CD14-positive monocyte (primary cell): ENCODE measurements at regions not wholly inside any gene's neighbourhood (a gene's known extent, or its start where the extent isn't known, plus 50 kb on each side); places are given as distances from the start of the nearest gene placed in this dataset.

Experiments
- DNase-seq, 3 donors: peaks; one replicate each; pipeline ENCODE4 v3.0.0-alpha.2; 2011 to 2022
- H2AFZ ChIP-seq: 2 replicates; pipeline ENCODE4 v1.6.0; 2012; ENCODE audit warnings: mild to moderate bottlenecking, low read depth, low read length, inconsistent platforms; ENCODE audit not compliant: insufficient read depth, poor library complexity, severe bottlenecking
- H3K27ac ChIP-seq, 2 donors: 1 replicate in 1 of 2; 2 replicates in 1 of 2; pipeline ENCODE4 v1.5.1; 2012 to 2013; ENCODE audit warnings: low read length in 2 of 2, control low read depth in 1 of 2, inconsistent platforms in 1 of 2, low read depth in 1 of 2, mild to moderate bottlenecking in 1 of 2
- H3K27me3 ChIP-seq, 2 donors: one replicate each; pipeline versions ENCODE4 v1.6.0 to v1.6.1; 2011 to 2013; ENCODE audit warnings: low read length in 2 of 2; ENCODE audit not compliant: control insufficient read depth in 2 of 2, insufficient read depth in 2 of 2
- H3K36me3 ChIP-seq, 2 donors: replicated peaks in 1 of 2; 1 replicate in 1 of 2; 2 replicates in 1 of 2; pipeline versions ENCODE4 v1.5.1 to v1.6.1; 2012 to 2013; ENCODE audit warnings: low read length in 2 of 2, control low read depth in 1 of 2, inconsistent platforms in 1 of 2, mild to moderate bottlenecking in 1 of 2; ENCODE audit not compliant: insufficient read depth in 2 of 2, control insufficient read depth in 1 of 2
- H3K4me1 ChIP-seq, 2 donors: 1 replicate in 1 of 2; 2 replicates in 1 of 2; pipeline versions ENCODE4 v1.5.1 to v1.6.1; 2012 to 2013; ENCODE audit warnings: low read length in 2 of 2, control low read depth in 1 of 2, inconsistent platforms in 1 of 2, mild to moderate bottlenecking in 1 of 2, moderate library complexity in 1 of 2; ENCODE audit not compliant: insufficient read depth in 2 of 2, control insufficient read depth in 1 of 2
- H3K4me2 ChIP-seq: replicated peaks from 2 replicates; pipeline ENCODE3; 2012; ENCODE audit warnings: low read length, moderate library complexity, mild to moderate bottlenecking; ENCODE audit not compliant: poor library complexity, severe bottlenecking; ENCODE audit errors: extremely low read depth
- H3K4me3 ChIP-seq, 3 experiments: fragments of 200-600 bp in 1 of 3; sonication (generic) in 1 of 3; replicated peaks in 1 of 3; 1 replicate in 2 of 3; 2 replicates in 1 of 3; pipeline ENCODE4 v1.5.1; 2011 to 2013; ENCODE audit warnings: low read length in 3 of 3, mild to moderate bottlenecking in 3 of 3, control low read depth in 2 of 3, low read depth in 2 of 3, inconsistent platforms in 1 of 3, moderate library complexity in 1 of 3
- H3K79me2 ChIP-seq: 2 replicates; pipeline ENCODE4 v1.6.0; 2012; ENCODE audit warnings: mild to moderate bottlenecking, control low read depth, inconsistent platforms, low read length, moderate library complexity; ENCODE audit not compliant: insufficient read depth
- H3K9ac ChIP-seq: 2 replicates; pipeline ENCODE4 v1.6.0; 2017; ENCODE audit warnings: low read length, mild to moderate bottlenecking; ENCODE audit not compliant: insufficient read depth, poor library complexity, severe bottlenecking
- H3K9me3 ChIP-seq, 2 donors: replicated peaks in 1 of 2; 1 replicate in 1 of 2; 2 replicates in 1 of 2; pipeline versions ENCODE4 v1.5.1 to v1.6.1; 2012 to 2013; ENCODE audit warnings: low read length in 2 of 2, control low read depth in 1 of 2; ENCODE audit not compliant: control insufficient read depth in 1 of 2, insufficient read depth in 1 of 2
- H4K20me1 ChIP-seq: 2 replicates; pipeline ENCODE4 v1.6.0; 2012; ENCODE audit warnings: mild to moderate bottlenecking, low read length, control low read depth, moderate library complexity; ENCODE audit not compliant: insufficient read depth
- H3K27ac Mint-ChIP-seq, 7 donors: one replicate each; pipeline ENCODE4 v1.8.0; 2020; ENCODE audit warnings: mild to moderate bottlenecking in 7 of 7, mixed read lengths in 7 of 7, moderate library complexity in 6 of 7, inconsistent platforms in 2 of 7
- H3K27me3 Mint-ChIP-seq, 3 donors: one replicate each; pipeline ENCODE4 v1.8.0; 2021 to 2022; ENCODE audit warnings: low read depth in 3 of 3, mild to moderate bottlenecking in 3 of 3, mixed read lengths in 3 of 3, moderate library complexity in 3 of 3, inconsistent platforms in 1 of 3
- H3K36me3 Mint-ChIP-seq, 2 donors: one replicate each; pipeline ENCODE4 v1.8.0; 2020; ENCODE audit warnings: mixed read lengths in 2 of 2, inconsistent platforms in 1 of 2, mild to moderate bottlenecking in 1 of 2
- H3K4me1 Mint-ChIP-seq: one replicate; pipeline ENCODE4 v1.8.0; 2020; ENCODE audit warnings: mild to moderate bottlenecking, mixed read lengths
- H3K4me3 Mint-ChIP-seq, 2 donors: one replicate each; pipeline ENCODE4 v1.8.0; 2020; ENCODE audit warnings: mild to moderate bottlenecking in 2 of 2, mixed read lengths in 2 of 2, moderate library complexity in 1 of 2
- H3K9me3 Mint-ChIP-seq, 7 donors: one replicate each; pipeline ENCODE4 v1.8.0; 2020 to 2022; ENCODE audit warnings: mixed read lengths in 7 of 7, mild to moderate bottlenecking in 6 of 7, moderate library complexity in 6 of 7, inconsistent platforms in 2 of 7
- CTCF ChIP-seq: fragments of 200-600 bp; IDR thresholded peaks from one replicate; pipeline ENCODE4 v1.8.0; 2022; ENCODE audit warnings: antibody characterized with exemption, mild to moderate bottlenecking
- WGBS: methylation state at CpG from one replicate; pipeline ENCODE4 v1.1.5; 2013; ENCODE audit warnings: missing lambda C conversion rate; ENCODE audit not compliant: insufficient coverage; 5-methylcytosine and 5-hydroxymethylcytosine counted together
- intact Hi-C, 2 donors: fragments of 100-400 bp; cut with micrococcal nuclease; formaldehyde crosslinking; loops; one replicate each; pipeline versions ENCODE4 v1.15.0 to v1.15.1; 2023

- H3K27me3 Mint-ChIP-seq, result peaks cover 0 to 2% (median 0%) of the 10 kb centered on the region in 3 donors
- Histone ChIP-seq H3K4me3 (peak overlapping the region in 1 of 3 experiments; percentile 7), H3K79me2 (peaks cover 7% of the 10 kb centered on the region), H3K4me2 (no peak overlapping the region), H3K9me3 (no peaks in the 10 kb centered on the region), H3K27ac (peak overlapping the region; percentile 32 to 83), H3K27me3 (no peaks in the 10 kb centered on the region), H2AFZ (peak overlapping the region; percentile 29), H3K9ac (no peak overlapping the region), H3K36me3 (no peaks in the 10 kb centered on the region), H3K4me1 (peaks cover 90 to 93% of the 10 kb centered on the region in 2 donors), H4K20me1 (no peaks in the 10 kb centered on the region)
- peaks cover 0 to 1% (median 0%) of the 10 kb centered on the region in 7 donors for H3K9me3 Mint-ChIP-seq
- 96% methylated on average over 4 of the region's 5 CpGs for WGBS
- intact Hi-C loops, result loop anchor here (5.0 to 10.0 kb wide), 2 partner anchors 52 to 394 kb away; partner anchors contain the start of genes LGALS9 (in 1 of the 2) and WSB1 (in 1 of the 2)
- DNase-seq, result no peak
- H3K4me1 Mint-ChIP-seq, result peaks cover 88% of the 10 kb centered on the region
- H3K36me3 Mint-ChIP-seq, result peaks cover 2 to 4% of the 10 kb centered on the region in 2 donors
- TF ChIP-seq CTCF, result no peak
- peak overlapping the region; percentile 73 to 95 (median 87) for H3K27ac Mint-ChIP-seq
- H3K4me3 Mint-ChIP-seq, result no peak overlapping the region
Measured at GRCh38 chr17:27240802-27241155, 53.1 kb upstream of the WSB1 start.

DNA sequence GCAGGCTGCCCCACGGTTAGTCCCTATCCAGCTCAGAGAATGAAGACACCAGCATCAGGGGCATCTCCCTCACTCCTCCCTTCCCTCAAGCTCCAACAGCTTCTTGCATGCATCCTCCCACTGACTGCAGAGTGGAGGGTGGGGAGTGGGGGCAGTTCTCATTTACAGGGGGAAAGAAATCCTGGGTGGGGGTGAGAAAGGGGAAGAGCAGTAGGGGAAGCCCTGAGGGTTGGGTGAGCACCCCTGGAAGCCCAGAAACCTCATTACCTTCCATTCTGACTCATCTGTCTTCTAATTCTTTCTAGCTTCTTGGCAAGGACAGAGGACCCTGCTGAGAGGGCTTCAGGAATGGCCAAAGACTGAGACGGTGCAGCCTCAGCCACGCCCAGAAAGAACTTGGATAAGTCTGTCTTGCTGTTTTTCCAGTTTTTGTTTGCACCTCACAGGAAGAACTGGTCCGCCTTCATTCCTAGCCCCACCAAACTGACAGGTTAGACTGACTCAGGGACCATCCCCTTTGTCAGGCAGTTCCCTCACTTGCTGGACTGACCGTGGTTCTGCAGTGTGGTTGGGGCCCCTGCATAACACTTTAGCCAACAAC, 52.5 kb upstream of the WSB1 start:
- WGBS, result 54% methylated on average over 3 of the region's 5 CpGs
- peaks cover 0 to 2% (median 0%) of the 10 kb centered on the region in 3 donors for H3K27me3 Mint-ChIP-seq
- intact Hi-C loops, result loop anchor here (5.0 to 10.0 kb wide), 2 partner anchors 51 to 393 kb away; partner anchors contain the start of genes LGALS9 (in 1 of the 2) and WSB1 (in 1 of the 2)
- H3K79me2 ChIP-seq, result peaks cover 7% of the 10 kb centered on the region
- H3K4me1 Mint-ChIP-seq, result peaks cover 92% of the 10 kb centered on the region
- no peaks in the 10 kb centered on the region for H3K27me3 ChIP-seq
- peak overlapping the region; percentile 4 for H3K4me2 ChIP-seq
- H3K36me3 ChIP-seq, result no peaks in the 10 kb centered on the region
- H4K20me1 ChIP-seq, result no peaks in the 10 kb centered on the region
- TF ChIP-seq CTCF, result no peak
- H3K4me1 ChIP-seq, result peaks cover 96 to 99% of the 10 kb centered on the region in 2 donors
- H3K9me3 ChIP-seq, result no peaks in the 10 kb centered on the region
- H3K4me3 ChIP-seq, result peak overlapping the region in 1 of 3 experiments; percentile 7
- H3K27ac Mint-ChIP-seq, result peak overlapping the region; percentile 75 to 95 (median 87)
- peaks cover 2 to 4% of the 10 kb centered on the region in 2 donors for H3K36me3 Mint-ChIP-seq
- DNase-seq, result peak; percentile 47 to 81 (median 70)
- no peak overlapping the region for H3K9ac ChIP-seq
- no peak overlapping the region for H2AFZ ChIP-seq
- H3K4me3 Mint-ChIP-seq, result no peak overlapping the region
- peak overlapping the region; percentile 32 to 83 for H3K27ac ChIP-seq
- peaks cover 0 to 1% (median 0%) of the 10 kb centered on the region in 7 donors for H3K9me3 Mint-ChIP-seq
